Gastrocnemius medialis (tissue), 4 donors: ENCODE measurements at regions not wholly inside any gene's neighbourhood (a gene's known extent, or its start where the extent isn't known, plus 50 kb on each side); places are given as distances from the start of the nearest gene placed in this dataset.

Experiments
- POLR2A ChIP-seq, 2 donors: fragments of 450-650 bp; IDR thresholded peaks; one replicate each; pipeline ENCODE4 v1.6.1; 2017; ENCODE audit warnings: antibody characterized with exemption in 2 of 2, mild to moderate bottlenecking in 2 of 2, moderate library complexity in 2 of 2
- TF ChIP-seq, protein P1 (sequence below), 5 experiments: fragments of 450-650 bp in 3 of 5; fragments of 200-600 bp in 2 of 5; sonication (generic) in 2 of 5; IDR thresholded peaks in 4 of 5; conservative IDR thresholded peaks in 1 of 5; 1 replicate in 4 of 5; 2 replicates in 1 of 5; pipeline ENCODE4 v1.5.1; 2016 to 2019; ENCODE audit warnings: antibody characterized with exemption in 5 of 5, mild to moderate bottlenecking in 3 of 5, moderate library complexity in 3 of 5

DNA sequence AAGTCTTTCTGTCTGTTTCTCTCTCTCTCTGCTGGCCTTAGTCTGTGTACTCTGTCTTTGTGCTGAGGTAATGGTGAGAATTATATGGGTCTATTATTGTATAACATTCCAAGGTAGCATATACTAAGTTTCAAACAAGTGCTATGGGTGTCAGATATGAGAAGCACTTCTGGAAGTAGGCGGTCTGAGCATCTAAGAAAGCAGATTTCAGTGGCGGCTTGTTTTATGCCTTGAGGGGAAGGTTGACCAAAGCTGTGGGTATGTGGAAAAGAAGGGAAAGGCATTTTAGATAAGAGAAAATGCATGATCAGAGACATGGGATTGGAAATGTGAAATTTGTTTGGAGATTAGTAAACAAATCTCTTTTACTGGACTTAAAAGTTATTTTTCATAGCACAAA is 348.5 kb downstream of the RFC3 start:
- TF ChIP-seq, protein P1, sequence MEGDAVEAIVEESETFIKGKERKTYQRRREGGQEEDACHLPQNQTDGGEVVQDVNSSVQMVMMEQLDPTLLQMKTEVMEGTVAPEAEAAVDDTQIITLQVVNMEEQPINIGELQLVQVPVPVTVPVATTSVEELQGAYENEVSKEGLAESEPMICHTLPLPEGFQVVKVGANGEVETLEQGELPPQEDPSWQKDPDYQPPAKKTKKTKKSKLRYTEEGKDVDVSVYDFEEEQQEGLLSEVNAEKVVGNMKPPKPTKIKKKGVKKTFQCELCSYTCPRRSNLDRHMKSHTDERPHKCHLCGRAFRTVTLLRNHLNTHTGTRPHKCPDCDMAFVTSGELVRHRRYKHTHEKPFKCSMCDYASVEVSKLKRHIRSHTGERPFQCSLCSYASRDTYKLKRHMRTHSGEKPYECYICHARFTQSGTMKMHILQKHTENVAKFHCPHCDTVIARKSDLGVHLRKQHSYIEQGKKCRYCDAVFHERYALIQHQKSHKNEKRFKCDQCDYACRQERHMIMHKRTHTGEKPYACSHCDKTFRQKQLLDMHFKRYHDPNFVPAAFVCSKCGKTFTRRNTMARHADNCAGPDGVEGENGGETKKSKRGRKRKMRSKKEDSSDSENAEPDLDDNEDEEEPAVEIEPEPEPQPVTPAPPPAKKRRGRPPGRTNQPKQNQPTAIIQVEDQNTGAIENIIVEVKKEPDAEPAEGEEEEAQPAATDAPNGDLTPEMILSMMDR (IDR thresholded peaks at IDR 0.05 in 4 of 5, conservative IDR thresholded peaks at IDR 0.05 in 1 of 5) = no peak
- TF ChIP-seq POLR2A (IDR thresholded peaks at IDR 0.05) = no peak
